ENCODE measurements at regions not wholly inside any gene's neighbourhood (a gene's known extent, or its start where the extent isn't known, plus 50 kb on each side); places are given as distances from the start of the nearest gene placed in this dataset.

DNA sequence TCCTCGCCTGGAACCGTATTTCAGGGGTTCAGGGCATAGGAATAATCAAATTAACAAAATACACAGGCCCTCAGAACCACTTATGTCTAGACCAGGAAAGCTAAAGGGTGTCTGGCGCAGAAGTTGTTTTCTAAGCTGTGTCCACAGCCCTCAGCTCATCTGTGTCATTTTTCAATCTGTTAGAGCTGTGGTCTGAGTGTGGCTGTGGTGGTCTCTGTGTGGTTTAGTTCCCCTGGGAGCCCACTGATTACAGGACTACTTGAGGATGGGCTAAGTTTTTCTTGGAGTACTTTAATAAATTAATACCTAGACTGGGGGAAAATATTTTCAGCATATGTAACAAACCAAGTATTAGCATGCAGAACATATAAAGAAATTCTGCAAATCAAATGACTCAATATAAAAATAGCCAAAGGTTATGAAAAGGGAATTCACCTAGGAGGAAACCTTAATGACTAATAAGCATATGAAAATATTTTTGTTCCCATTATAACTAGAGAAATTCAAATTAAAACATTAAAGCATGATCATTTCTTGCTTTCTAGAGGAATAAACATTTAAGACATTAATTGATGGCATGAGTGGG is 186.3 kb downstream of the SATB1 start:
- H3K4me1 ChIP-seq (ENCODE audit: control insufficient read depth, low read length): no peaks in the 10 kb centered on the region
- H3K4me3 ChIP-seq (ENCODE audit: low read length): no peak overlapping the region
- H3F3A ChIP-seq (ENCODE audit: control insufficient read depth, insufficient read depth): no peaks in the 10 kb centered on the region
- H3K79me2 ChIP-seq (ENCODE audit: control insufficient read depth, low read length): no peaks in the 10 kb centered on the region
- no peaks in the 10 kb centered on the region for H3K9me2 ChIP-seq (replicated peaks; ENCODE audit: control insufficient read depth, low read length)
- no peak overlapping the region for H3K4me2 ChIP-seq (ENCODE audit: low read length)
- no peaks in the 10 kb centered on the region for H3K27me3 ChIP-seq (ENCODE audit: control insufficient read depth, low read length)
- no peak overlapping the region for H3K27ac ChIP-seq (ENCODE audit: low read depth, low read length)
- H3K36me3 ChIP-seq (ENCODE audit: control insufficient read depth, low read length): no peaks in the 10 kb centered on the region
- TF ChIP-seq EZH2phosphoT487 (IDR thresholded peaks at IDR 0.05; ENCODE audit: borderline replicate concordance, low read length): no peak
- TF ChIP-seq, protein P1, sequence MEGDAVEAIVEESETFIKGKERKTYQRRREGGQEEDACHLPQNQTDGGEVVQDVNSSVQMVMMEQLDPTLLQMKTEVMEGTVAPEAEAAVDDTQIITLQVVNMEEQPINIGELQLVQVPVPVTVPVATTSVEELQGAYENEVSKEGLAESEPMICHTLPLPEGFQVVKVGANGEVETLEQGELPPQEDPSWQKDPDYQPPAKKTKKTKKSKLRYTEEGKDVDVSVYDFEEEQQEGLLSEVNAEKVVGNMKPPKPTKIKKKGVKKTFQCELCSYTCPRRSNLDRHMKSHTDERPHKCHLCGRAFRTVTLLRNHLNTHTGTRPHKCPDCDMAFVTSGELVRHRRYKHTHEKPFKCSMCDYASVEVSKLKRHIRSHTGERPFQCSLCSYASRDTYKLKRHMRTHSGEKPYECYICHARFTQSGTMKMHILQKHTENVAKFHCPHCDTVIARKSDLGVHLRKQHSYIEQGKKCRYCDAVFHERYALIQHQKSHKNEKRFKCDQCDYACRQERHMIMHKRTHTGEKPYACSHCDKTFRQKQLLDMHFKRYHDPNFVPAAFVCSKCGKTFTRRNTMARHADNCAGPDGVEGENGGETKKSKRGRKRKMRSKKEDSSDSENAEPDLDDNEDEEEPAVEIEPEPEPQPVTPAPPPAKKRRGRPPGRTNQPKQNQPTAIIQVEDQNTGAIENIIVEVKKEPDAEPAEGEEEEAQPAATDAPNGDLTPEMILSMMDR (IDR thresholded peaks at IDR 0.05; ENCODE audit: low read depth, low read length, poor library complexity, severe bottlenecking): no peak
- H3K9me3 ChIP-seq (ENCODE audit: control insufficient read depth, insufficient read depth, low read length): no peaks in the 10 kb centered on the region
- H4K20me1 ChIP-seq (ENCODE audit: control insufficient read depth, insufficient read depth, low read depth, low read length): no peaks in the 10 kb centered on the region

DNA sequence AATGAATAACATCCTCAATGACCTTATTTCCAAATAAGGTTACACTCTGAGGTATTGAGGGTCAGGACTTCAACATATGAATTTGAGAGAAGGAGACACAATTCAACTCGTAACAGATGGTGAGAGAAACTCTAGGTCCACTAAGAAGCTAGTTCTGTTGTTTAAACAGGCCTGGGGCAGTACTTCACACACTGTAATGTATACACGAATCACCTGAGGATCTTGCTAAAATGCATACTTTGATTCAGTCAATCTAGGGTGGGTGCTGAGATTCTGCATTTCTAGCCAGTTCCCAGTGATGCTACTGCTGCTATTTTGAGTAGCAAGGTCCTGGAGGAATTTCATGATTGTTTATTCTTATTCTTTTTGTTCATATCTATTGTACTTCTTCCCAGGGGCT is 186.8 kb downstream of the SATB1 start:
- Histone ChIP-seq H3K79me2 (ENCODE audit: control insufficient read depth, low read length) (no peaks in the 10 kb centered on the region), H4K20me1 (ENCODE audit: control insufficient read depth, insufficient read depth, low read depth, low read length) (no peaks in the 10 kb centered on the region), H3K36me3 (ENCODE audit: control insufficient read depth, low read length) (no peaks in the 10 kb centered on the region), H3K4me2 (ENCODE audit: low read length) (no peak overlapping the region), H3K27me3 (ENCODE audit: control insufficient read depth, low read length) (no peaks in the 10 kb centered on the region), H3K4me3 (ENCODE audit: low read length) (no peak overlapping the region), H3K9me3 (ENCODE audit: control insufficient read depth, insufficient read depth, low read length) (no peaks in the 10 kb centered on the region), H3K9me2 (replicated peaks; ENCODE audit: control insufficient read depth, low read length) (no peaks in the 10 kb centered on the region), H3K27ac (ENCODE audit: low read depth, low read length) (no peak overlapping the region), H3F3A (ENCODE audit: control insufficient read depth, insufficient read depth) (no peaks in the 10 kb centered on the region), H3K4me1 (ENCODE audit: control insufficient read depth, low read length) (no peaks in the 10 kb centered on the region)
- TF ChIP-seq EZH2phosphoT487 (IDR thresholded peaks at IDR 0.05; ENCODE audit: borderline replicate concordance, low read length): no peak
- TF ChIP-seq, protein P1 (IDR thresholded peaks at IDR 0.05; ENCODE audit: low read depth, low read length, poor library complexity, severe bottlenecking): no peak

DNA sequence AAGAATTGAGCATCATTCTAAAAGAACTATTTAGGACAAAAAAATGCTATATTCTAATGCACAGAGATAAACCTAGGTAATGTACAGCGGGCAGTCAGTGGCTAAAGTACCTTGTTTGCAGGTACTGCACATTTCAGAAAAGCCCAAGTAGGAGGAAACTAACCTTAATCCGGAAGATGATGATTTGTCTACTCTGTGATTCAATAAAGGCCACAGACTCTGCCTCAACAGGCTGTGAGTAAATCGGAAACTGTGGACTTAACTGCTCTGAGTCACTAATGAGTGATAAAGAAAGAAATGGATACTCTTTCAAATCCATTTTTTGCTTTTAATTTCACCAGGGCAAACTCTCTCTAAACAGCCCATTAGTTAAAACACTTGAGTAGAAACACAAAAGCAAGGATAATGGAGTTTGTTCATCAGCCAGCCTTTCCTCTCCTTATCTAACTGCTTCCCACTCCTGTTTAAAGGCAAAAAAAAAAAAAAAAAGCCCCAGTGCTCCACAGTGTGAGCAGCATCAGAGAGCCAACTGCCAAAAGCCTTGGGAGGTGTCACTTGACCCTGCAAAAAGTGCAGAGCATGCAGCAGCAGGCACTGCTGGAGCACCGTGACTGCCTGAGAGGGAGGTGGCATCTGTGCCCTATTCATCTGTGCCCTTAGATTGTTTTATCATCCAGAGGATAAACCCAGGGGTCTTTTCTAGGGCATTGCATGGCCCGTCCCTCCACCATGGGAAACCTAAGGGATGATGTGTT is 187.7 kb downstream of the SATB1 start:
- Histone ChIP-seq H3K4me1 (ENCODE audit: control insufficient read depth, low read length) (no peaks in the 10 kb centered on the region), H4K20me1 (ENCODE audit: control insufficient read depth, insufficient read depth, low read depth, low read length) (no peaks in the 10 kb centered on the region), H3K9me3 (ENCODE audit: control insufficient read depth, insufficient read depth, low read length) (no peaks in the 10 kb centered on the region), H3K27me3 (ENCODE audit: control insufficient read depth, low read length) (no peaks in the 10 kb centered on the region), H3K9me2 (replicated peaks; ENCODE audit: control insufficient read depth, low read length) (no peaks in the 10 kb centered on the region), H3K4me3 (ENCODE audit: low read length) (no peak overlapping the region), H3K27ac (ENCODE audit: low read depth, low read length) (no peak overlapping the region), H3K4me2 (ENCODE audit: low read length) (no peak overlapping the region), H3K36me3 (ENCODE audit: control insufficient read depth, low read length) (no peaks in the 10 kb centered on the region), H3F3A (ENCODE audit: control insufficient read depth, insufficient read depth) (no peaks in the 10 kb centered on the region), H3K79me2 (ENCODE audit: control insufficient read depth, low read length) (no peaks in the 10 kb centered on the region)
- TF ChIP-seq, protein P1 (IDR thresholded peaks at IDR 0.05; ENCODE audit: low read depth, low read length, poor library complexity, severe bottlenecking): no peak
- TF ChIP-seq EZH2phosphoT487 (IDR thresholded peaks at IDR 0.05; ENCODE audit: borderline replicate concordance, low read length): no peak
